ENCODE measurements at regions not wholly inside any gene's neighbourhood (a gene's known extent, or its start where the extent isn't known, plus 50 kb on each side); places are given as distances from the start of the nearest gene placed in this dataset.

- Histone ChIP-seq H3K27me3 (no peaks in the 10 kb centered on the region), H3K27ac (no peak overlapping the region), H3K4me1 (no peaks in the 10 kb centered on the region), H3K36me3 (no peaks in the 10 kb centered on the region), H3K4me3 (no peak overlapping the region), H3K9me3 (peaks cover 0 to 15% (median 11%) of the 10 kb centered on the region in 4 donors)
- 67 to 83% (median 78%) methylated on average over 9 of the region's 9 CpGs for WGBS, 5 donors
- intact Hi-C loops (cut with DNase I; ENCODE audit: low total_unique reads): no loop called here
- DNase-seq: no peak
- TF ChIP-seq POLR2AphosphoS5 (IDR thresholded peaks at IDR 0.05) (no peak), POLR2A (IDR thresholded peaks at IDR 0.05) (no peak), CTCF (IDR thresholded peaks at IDR 0.05) (no peak), EP300 (IDR thresholded peaks at IDR 0.05) (no peak)
These were observed 343.7 kb downstream of the DMRTA1 start for GRCh38 chr9:22790329-22790728.

- 42 to 77% (median 62%) methylated on average over 1 of the region's 1 CpG for WGBS, 5 donors
- Histone ChIP-seq H3K9me3 (peaks cover 0 to 13% (median 5%) of the 10 kb centered on the region in 4 donors), H3K36me3 (no peaks in the 10 kb centered on the region), H3K4me3 (no peak overlapping the region), H3K27me3 (no peaks in the 10 kb centered on the region), H3K4me1 (no peaks in the 10 kb centered on the region), H3K27ac (no peak overlapping the region)
- intact Hi-C loops (cut with DNase I; ENCODE audit: low total_unique reads): no loop called here
- DNase-seq: no peak
- TF ChIP-seq POLR2A (IDR thresholded peaks at IDR 0.05) (no peak), POLR2AphosphoS5 (IDR thresholded peaks at IDR 0.05) (no peak), EP300 (IDR thresholded peaks at IDR 0.05) (no peak), CTCF (IDR thresholded peaks at IDR 0.05) (no peak)
These were observed 362.3 kb downstream of the DMRTA1 start for GRCh38 chr9:22808876-22809275.

- no peaks in the 10 kb centered on the region for H3K36me3 ChIP-seq
- intact Hi-C loops (cut with DNase I; ENCODE audit: low total_unique reads): no loop called here
- no peak overlapping the region for H3K4me3 ChIP-seq
- H3K4me1 ChIP-seq: no peaks in the 10 kb centered on the region
- DNase-seq: no peak
- no peaks in the 10 kb centered on the region for H3K27me3 ChIP-seq
- WGBS, 5 donors: 64 to 79% (median 75%) methylated on average over 2 of the region's 2 CpGs
- peaks cover 0 to 9% (median under 1%) of the 10 kb centered on the region in 4 donors for H3K9me3 ChIP-seq
- no peak for TF ChIP-seq POLR2A (IDR thresholded peaks at IDR 0.05)
- no peak for TF ChIP-seq CTCF (IDR thresholded peaks at IDR 0.05)
- TF ChIP-seq EP300 (IDR thresholded peaks at IDR 0.05): no peak
- no peak for TF ChIP-seq POLR2AphosphoS5 (IDR thresholded peaks at IDR 0.05)
- H3K27ac ChIP-seq: no peak overlapping the region
These were observed 362.7 kb downstream of the DMRTA1 start for GRCh38 chr9:22809371-22809770.

GRCh38 chr9:22813529-22813928 is 366.9 kb downstream of the DMRTA1 start:
- intact Hi-C loops (cut with DNase I; ENCODE audit: low total_unique reads): no loop called here
- TF ChIP-seq CTCF (IDR thresholded peaks at IDR 0.05): no peak
- no peak for TF ChIP-seq EP300 (IDR thresholded peaks at IDR 0.05)
- TF ChIP-seq POLR2AphosphoS5 (IDR thresholded peaks at IDR 0.05): no peak
- 84 to 98% (median 91%) methylated on average over 2 of the region's 2 CpGs for WGBS, 5 donors
- H3K4me3 ChIP-seq: no peak overlapping the region
- peaks cover 0 to 4% (median 0%) of the 10 kb centered on the region in 4 donors for H3K9me3 ChIP-seq
- no peaks in the 10 kb centered on the region for H3K27me3 ChIP-seq
- peak in 1 of 2 donors; percentile 54 for DNase-seq
- H3K4me1 ChIP-seq: no peaks in the 10 kb centered on the region
- H3K27ac ChIP-seq: no peak overlapping the region
- no peaks in the 10 kb centered on the region for H3K36me3 ChIP-seq
